ENCODE measurements at regions not wholly inside any gene's neighbourhood (a gene's known extent, or its start where the extent isn't known, plus 50 kb on each side); places are given as distances from the start of the nearest gene placed in this dataset.

DNA sequence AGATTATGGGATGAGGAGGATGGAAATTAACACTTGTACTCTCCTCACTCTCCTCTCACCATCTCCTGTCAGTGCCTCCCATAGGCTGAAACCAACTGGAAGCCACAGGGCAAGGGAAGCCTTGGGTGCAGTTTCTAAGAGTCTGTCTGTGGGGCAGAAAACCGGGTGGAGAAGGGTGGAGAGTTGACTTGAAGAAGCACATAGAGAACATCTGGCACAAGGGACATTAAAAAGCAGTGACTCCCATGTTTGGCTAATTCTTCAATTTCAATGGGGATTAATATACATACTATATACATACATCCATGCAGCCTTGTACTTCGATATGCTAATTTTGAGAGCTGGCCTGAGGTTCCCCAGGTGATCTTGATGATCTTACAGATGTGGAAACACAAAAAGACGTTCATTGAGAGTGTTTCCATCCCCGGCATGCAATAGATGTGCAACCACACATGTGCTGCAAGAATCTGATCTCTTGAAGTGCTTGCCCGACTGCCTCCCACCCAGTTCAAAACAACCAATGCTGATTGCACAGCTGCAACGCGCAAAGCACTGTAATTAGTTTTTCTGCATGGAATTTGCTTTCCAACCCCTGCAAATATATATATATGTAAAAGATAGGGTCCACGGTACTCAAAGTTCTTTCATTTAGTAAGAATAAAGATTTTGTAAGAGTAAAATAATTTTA, 121.9 kb upstream of the TMC3 start:
- CTCF ChIA-PET, result no interaction called here
- POLR2A ChIA-PET, result no interaction called here
- no TSS peak for BruUV-seq (replicated peaks)
- Histone ChIP-seq H4K20me1 (replicated peaks; ENCODE audit: control insufficient read depth, extremely low read depth, insufficient read depth, low read length) (no peaks in the 10 kb centered on the region), H2AFZ (ENCODE audit: low read depth, low read length) (no peak overlapping the region), H3K4me1 (ENCODE audit: control insufficient read depth, extremely low read depth, insufficient read depth, low read length) (peaks cover 4% of the 10 kb centered on the region), H3K4me2 (ENCODE audit: insufficient read depth, low read length) (no peak overlapping the region), H3K27ac (ENCODE audit: insufficient read depth, low read depth, low read length) (no peak overlapping the region), H3K27me3 (ENCODE audit: control insufficient read depth in 2 of 2, insufficient read depth in 2 of 2, low read length in 2 of 2) (peaks cover 0 to 4% of the 10 kb centered on the region in 2 experiments), H3K79me2 (ENCODE audit: control insufficient read depth, insufficient read depth, low read length) (no peaks in the 10 kb centered on the region), H3K4me3 (replicated peaks in 1 of 3; ENCODE audit: insufficient read depth in 1 of 3, low read depth in 1 of 3, low read length in 3 of 3) (no peak overlapping the region), H3K9me1 (replicated peaks; ENCODE audit: control insufficient read depth, extremely low read depth, insufficient read depth, low read length) (no peaks in the 10 kb centered on the region), H3K36me3 (ENCODE audit: control insufficient read depth in 2 of 2, extremely low read depth in 1 of 2, insufficient read depth in 2 of 2, low read length in 2 of 2) (no peaks in the 10 kb centered on the region), H3K9ac (replicated peaks; ENCODE audit: extremely low read depth, insufficient read depth, low read length) (no peak overlapping the region), H3K9me3 (replicated peaks; ENCODE audit: control insufficient read depth, insufficient read depth, low read length) (no peaks in the 10 kb centered on the region)
- dilution Hi-C loops (cut with MboI; ENCODE audit: extremely low pct_ligation_motif_present, low sequenced_read_pairs), result no loop called here
- intact Hi-C loops (cut with micrococcal nuclease), result no loop called here
- TF ChIP-seq EZH2 (IDR thresholded peaks at IDR 0.05; ENCODE audit: borderline replicate concordance, low read depth, low read length, severe bottlenecking), result no peak
- TF ChIP-seq, protein P1, sequence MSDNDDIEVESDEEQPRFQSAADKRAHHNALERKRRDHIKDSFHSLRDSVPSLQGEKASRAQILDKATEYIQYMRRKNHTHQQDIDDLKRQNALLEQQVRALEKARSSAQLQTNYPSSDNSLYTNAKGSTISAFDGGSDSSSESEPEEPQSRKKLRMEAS (IDR thresholded peaks at IDR 0.05; ENCODE audit: insufficient read depth, insufficient read length), result no peak
- no peak for TF ChIP-seq POLR2AphosphoS5 (IDR thresholded peaks at IDR 0.05; ENCODE audit: insufficient read depth, low read depth, low read length)
- no peak for TF ChIP-seq GATA2 (IDR thresholded peaks at IDR 0.05; ENCODE audit: insufficient read depth, insufficient read length, low read depth, low read length)
- TF ChIP-seq MYC (IDR thresholded peaks at IDR 0.05; ENCODE audit: low read depth, low read length), result no peak
- no peak for TF ChIP-seq JUN (IDR thresholded peaks at IDR 0.05; ENCODE audit: borderline replicate concordance, insufficient read depth, insufficient read length, low read depth)
- TF ChIP-seq FOS (IDR thresholded peaks at IDR 0.05; ENCODE audit: borderline replicate concordance, insufficient read depth, low read length), result no peak
- FAIRE-seq, result no peak
- no peak for DNase-seq (ENCODE audit: low read depth, low spot score)
